ENCODE measurements at regions not wholly inside any gene's neighbourhood (a gene's known extent, or its start where the extent isn't known, plus 50 kb on each side); places are given as distances from the start of the nearest gene placed in this dataset.

- Histone ChIP-seq H3K27ac (ENCODE audit: low read depth in 1 of 2, low read length in 2 of 2) (no peak overlapping the region), H3K4me3 (ENCODE audit: low read length) (no peak overlapping the region), H3K9me3 (ENCODE audit: control insufficient read depth in 1 of 2, insufficient read depth in 1 of 2, low read length in 2 of 2) (no peaks in the 10 kb centered on the region), H3K27me3 (ENCODE audit: control insufficient read depth in 1 of 2, insufficient read depth in 2 of 2, low read length in 2 of 2) (peaks cover 0 to 2% of the 10 kb centered on the region in 2 experiments), H3K4me1 (ENCODE audit: insufficient read depth, low read length) (peaks cover 3% of the 10 kb centered on the region), H3K36me3 (ENCODE audit: insufficient read depth, low read length) (no peaks in the 10 kb centered on the region)
- POLR2A ChIA-PET = no interaction called here
- Mint-ChIP-seq H3K27me3 (no peaks in the 10 kb centered on the region), H3K27ac (no peak overlapping the region), H3K36me3 (ENCODE audit: low read depth) (no peaks in the 10 kb centered on the region), H3K9me3 (no peaks in the 10 kb centered on the region), H3K4me3 (no peak overlapping the region), H3K4me1 (ENCODE audit: low read depth) (no peaks in the 10 kb centered on the region)
- intact Hi-C loops (cut with DNase I, micrococcal nuclease) = no loop called here
- no peak for ATAC-seq (ENCODE audit: poor library complexity)
- DNase-seq = peak in 3 of 14 experiments; percentile 8 to 30 (median 12)
- CTCF ChIA-PET = no interaction called here
- TF ChIP-seq CTCF (IDR thresholded peaks at IDR 0.05) = no peak
Measured at GRCh38 chr11:112525270-112525669, 264.6 kb upstream of the PLET1 start.

GRCh38 chr11:112525844-112526590, 265.4 kb upstream of the PLET1 start:
- Histone ChIP-seq H3K27ac (ENCODE audit: low read depth in 1 of 2, low read length in 2 of 2) (no peak overlapping the region), H3K4me1 (ENCODE audit: insufficient read depth, low read length) (peaks cover 3% of the 10 kb centered on the region), H3K9me3 (ENCODE audit: control insufficient read depth in 1 of 2, insufficient read depth in 1 of 2, low read length in 2 of 2) (no peaks in the 10 kb centered on the region), H3K27me3 (ENCODE audit: control insufficient read depth in 1 of 2, insufficient read depth in 2 of 2, low read length in 2 of 2) (peaks cover 0 to 2% of the 10 kb centered on the region in 2 experiments), H3K36me3 (ENCODE audit: insufficient read depth, low read length) (no peaks in the 10 kb centered on the region), H3K4me3 (ENCODE audit: low read length) (no peak overlapping the region)
- ATAC-seq (ENCODE audit: poor library complexity) (no peak), DNase-seq (peak in 2 of 14 experiments; percentile 9 to 19)
- CTCF ChIA-PET = no interaction called here
- Mint-ChIP-seq H3K27me3 (no peaks in the 10 kb centered on the region), H3K36me3 (ENCODE audit: low read depth) (no peaks in the 10 kb centered on the region), H3K27ac (no peak overlapping the region), H3K4me3 (no peak overlapping the region), H3K4me1 (ENCODE audit: low read depth) (no peaks in the 10 kb centered on the region), H3K9me3 (no peaks in the 10 kb centered on the region)
- POLR2A ChIA-PET = no interaction called here
- no peak for TF ChIP-seq CTCF (IDR thresholded peaks at IDR 0.05)
- intact Hi-C loops (cut with DNase I, micrococcal nuclease) = no loop called here

- Mint-ChIP-seq H3K27me3 (no peaks in the 10 kb centered on the region), H3K36me3 (ENCODE audit: low read depth) (no peaks in the 10 kb centered on the region), H3K9me3 (no peaks in the 10 kb centered on the region), H3K4me3 (no peak overlapping the region), H3K27ac (no peak overlapping the region), H3K4me1 (ENCODE audit: low read depth) (no peaks in the 10 kb centered on the region)
- no peak overlapping the region for H3K4me3 ChIP-seq (ENCODE audit: low read length)
- H3K27me3 ChIP-seq (ENCODE audit: control insufficient read depth in 1 of 2, insufficient read depth in 2 of 2, low read length in 2 of 2) = peaks cover 0 to 2% of the 10 kb centered on the region in 2 experiments
- POLR2A ChIA-PET = no interaction called here
- intact Hi-C loops (cut with DNase I, micrococcal nuclease) = no loop called here
- H3K27ac ChIP-seq (ENCODE audit: low read depth in 1 of 2, low read length in 2 of 2) = no peak overlapping the region
- TF ChIP-seq CTCF (IDR thresholded peaks at IDR 0.05) = no peak
- no peaks in the 10 kb centered on the region for H3K36me3 ChIP-seq (ENCODE audit: insufficient read depth, low read length)
- ATAC-seq (ENCODE audit: poor library complexity) (no peak), DNase-seq (peak in 3 of 14 experiments; percentile 12 to 35 (median 14))
- peaks cover 3% of the 10 kb centered on the region for H3K4me1 ChIP-seq (ENCODE audit: insufficient read depth, low read length)
- CTCF ChIA-PET = no interaction called here
- no peaks in the 10 kb centered on the region for H3K9me3 ChIP-seq (ENCODE audit: control insufficient read depth in 1 of 2, insufficient read depth in 1 of 2, low read length in 2 of 2)
Measured at GRCh38 chr11:112526699-112527416, 266.2 kb upstream of the PLET1 start.

All from CD4-positive, alpha-beta T cell (primary cell).